Body of pancreas (tissue), 4 donors: ENCODE measurements at regions not wholly inside any gene's neighbourhood (a gene's known extent, or its start where the extent isn't known, plus 50 kb on each side); places are given as distances from the start of the nearest gene placed in this dataset.

Experiments used
- POLR2A ChIP-seq, 3 donors: fragments of 450-650 bp; IDR thresholded peaks; one replicate each; pipeline ENCODE4 v1.6.1; 2016; ENCODE audit warnings: antibody characterized with exemption in 3 of 3, mild to moderate bottlenecking in 2 of 3
- TF ChIP-seq, protein P1 (sequence below), 7 experiments: fragments of 450-650 bp in 4 of 7; fragments of 200-600 bp in 3 of 7; sonication (generic) in 3 of 7; IDR thresholded peaks; one replicate each; pipeline ENCODE4 v1.5.1; 2016 to 2019; ENCODE audit warnings: antibody characterized with exemption in 7 of 7

DNA sequence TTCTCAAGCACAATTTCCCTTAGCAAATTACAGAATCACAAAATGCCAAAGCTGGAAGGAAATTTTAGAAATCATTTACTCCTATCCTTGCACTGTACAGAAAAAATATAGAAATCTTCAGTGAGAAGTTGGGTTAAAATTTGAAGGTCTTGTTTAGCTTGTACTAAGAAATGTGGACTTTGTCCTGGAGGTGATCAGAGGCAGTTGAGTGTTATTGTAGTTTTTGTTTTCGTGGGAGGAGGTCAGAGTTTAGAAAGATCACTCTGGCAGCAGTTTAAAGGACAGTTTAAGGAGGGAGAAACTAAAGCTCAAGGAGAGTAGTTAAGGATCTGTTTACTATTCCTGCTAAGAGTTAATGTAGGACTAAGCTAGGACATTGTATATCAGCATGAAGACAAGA, 54.4 kb upstream of the CXorf51B start:
- TF ChIP-seq, protein P1, sequence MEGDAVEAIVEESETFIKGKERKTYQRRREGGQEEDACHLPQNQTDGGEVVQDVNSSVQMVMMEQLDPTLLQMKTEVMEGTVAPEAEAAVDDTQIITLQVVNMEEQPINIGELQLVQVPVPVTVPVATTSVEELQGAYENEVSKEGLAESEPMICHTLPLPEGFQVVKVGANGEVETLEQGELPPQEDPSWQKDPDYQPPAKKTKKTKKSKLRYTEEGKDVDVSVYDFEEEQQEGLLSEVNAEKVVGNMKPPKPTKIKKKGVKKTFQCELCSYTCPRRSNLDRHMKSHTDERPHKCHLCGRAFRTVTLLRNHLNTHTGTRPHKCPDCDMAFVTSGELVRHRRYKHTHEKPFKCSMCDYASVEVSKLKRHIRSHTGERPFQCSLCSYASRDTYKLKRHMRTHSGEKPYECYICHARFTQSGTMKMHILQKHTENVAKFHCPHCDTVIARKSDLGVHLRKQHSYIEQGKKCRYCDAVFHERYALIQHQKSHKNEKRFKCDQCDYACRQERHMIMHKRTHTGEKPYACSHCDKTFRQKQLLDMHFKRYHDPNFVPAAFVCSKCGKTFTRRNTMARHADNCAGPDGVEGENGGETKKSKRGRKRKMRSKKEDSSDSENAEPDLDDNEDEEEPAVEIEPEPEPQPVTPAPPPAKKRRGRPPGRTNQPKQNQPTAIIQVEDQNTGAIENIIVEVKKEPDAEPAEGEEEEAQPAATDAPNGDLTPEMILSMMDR (IDR thresholded peaks at IDR 0.05), result no peak
- no peak for TF ChIP-seq POLR2A (IDR thresholded peaks at IDR 0.05)
